Dermis microvascular lymphatic vessel endothelial cell (primary cell): ENCODE measurements at regions not wholly inside any gene's neighbourhood (a gene's known extent, or its start where the extent isn't known, plus 50 kb on each side); places are given as distances from the start of the nearest gene placed in this dataset.
"Not testable (repeated sequence)": the region's sequence is repeated elsewhere in the genome, so short reads cannot be mapped to it uniquely, and the experiment has no call there.

Experiments
- DNase-seq, 2 donors: peaks; one replicate each; pipeline versions ENCODE4 v3.0.0 to v3.0.0-alpha.2; 2010; ENCODE audit warnings: low read depth in 2 of 2

- DNase-seq, result no peak
Measured at GRCh38 chr7:113610572-113610971, 308.2 kb downstream of the PPP1R3A start.

GRCh38 chr7:113608782-113609181, 310.0 kb downstream of the PPP1R3A start:
- DNase-seq, result no peak

GRCh38 chr7:113606325-113606724, 312.5 kb downstream of the PPP1R3A start:
- no peak for DNase-seq

- not testable (repeated sequence) for DNase-seq
Measured at GRCh38 chr7:113600428-113600827, 318.4 kb downstream of the PPP1R3A start.

- not testable (repeated sequence) for DNase-seq
Measured at GRCh38 chr7:113593455-113593854, 325.4 kb downstream of the PPP1R3A start.

GRCh38 chr7:113592924-113593323, 325.9 kb downstream of the PPP1R3A start:
- DNase-seq, result not testable (repeated sequence)

- no peak for DNase-seq
Measured at GRCh38 chr7:113582471-113582870, 336.3 kb downstream of the PPP1R3A start.

- not testable (repeated sequence) for DNase-seq
Measured at GRCh38 chr7:113563257-113563656, 355.6 kb downstream of the PPP1R3A start.

GRCh38 chr7:113562801-113563200, 356.0 kb downstream of the PPP1R3A start:
- DNase-seq, result no peak

GRCh38 chr7:113562242-113562641, 356.6 kb downstream of the PPP1R3A start:
- DNase-seq, result no peak

- no peak for DNase-seq
Measured at GRCh38 chr7:113561446-113561845, 357.4 kb downstream of the PPP1R3A start.

GRCh38 chr7:113550966-113551365, 367.8 kb downstream of the PPP1R3A start:
- no peak for DNase-seq

- no peak for DNase-seq
Measured at GRCh38 chr7:113548561-113548960, 370.2 kb downstream of the PPP1R3A start.

- no peak for DNase-seq
Measured at GRCh38 chr7:113548137-113548536, 370.7 kb downstream of the PPP1R3A start.

GRCh38 chr7:113521468-113521867, 397.3 kb downstream of the PPP1R3A start:
- no peak for DNase-seq

GRCh38 chr7:113519472-113519871, 399.3 kb downstream of the PPP1R3A start:
- DNase-seq, result no peak

GRCh38 chr7:113504691-113505090, 386.3 kb upstream of the SMIM30 start:
- DNase-seq, result no peak

GRCh38 chr7:113504142-113504541, 385.8 kb upstream of the SMIM30 start:
- no peak for DNase-seq

- not testable (repeated sequence) for DNase-seq
Measured at GRCh38 chr7:113496586-113496985, 378.2 kb upstream of the SMIM30 start.

GRCh38 chr7:113494797-113495566, 376.6 kb upstream of the SMIM30 start:
- DNase-seq, result not testable (repeated sequence)

GRCh38 chr7:113491305-113491704, 373.0 kb upstream of the SMIM30 start:
- no peak for DNase-seq

GRCh38 chr7:113487925-113488731, 369.8 kb upstream of the SMIM30 start:
- no peak for DNase-seq

GRCh38 chr7:113486548-113486947, 368.2 kb upstream of the SMIM30 start:
- DNase-seq, result no peak
